ENCODE measurements at regions not wholly inside any gene's neighbourhood (a gene's known extent, or its start where the extent isn't known, plus 50 kb on each side); places are given as distances from the start of the nearest gene placed in this dataset.

GRCh38 chr9:106613250-106613737 lies 249.7 kb upstream of the ZNF462 start:
- TF ChIP-seq, protein P1, sequence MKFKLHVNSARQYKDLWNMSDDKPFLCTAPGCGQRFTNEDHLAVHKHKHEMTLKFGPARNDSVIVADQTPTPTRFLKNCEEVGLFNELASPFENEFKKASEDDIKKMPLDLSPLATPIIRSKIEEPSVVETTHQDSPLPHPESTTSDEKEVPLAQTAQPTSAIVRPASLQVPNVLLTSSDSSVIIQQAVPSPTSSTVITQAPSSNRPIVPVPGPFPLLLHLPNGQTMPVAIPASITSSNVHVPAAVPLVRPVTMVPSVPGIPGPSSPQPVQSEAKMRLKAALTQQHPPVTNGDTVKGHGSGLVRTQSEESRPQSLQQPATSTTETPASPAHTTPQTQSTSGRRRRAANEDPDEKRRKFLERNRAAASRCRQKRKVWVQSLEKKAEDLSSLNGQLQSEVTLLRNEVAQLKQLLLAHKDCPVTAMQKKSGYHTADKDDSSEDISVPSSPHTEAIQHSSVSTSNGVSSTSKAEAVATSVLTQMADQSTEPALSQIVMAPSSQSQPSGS (IDR thresholded peaks at IDR 0.05; ENCODE audit: low read length) = no peak
- TF ChIP-seq NRF1 (IDR thresholded peaks at IDR 0.05; ENCODE audit: low read depth, low read length) (no peak), SRF (IDR thresholded peaks at IDR 0.05; ENCODE audit: low read depth, low read length) (no peak)
- Histone ChIP-seq H2AFZ (ENCODE audit: low read length) (no peak overlapping the region), H3K36me3 (ENCODE audit: control insufficient read depth in 2 of 4, insufficient read depth in 4 of 4, low read length in 3 of 4) (no peaks in the 10 kb centered on the region), H3K23ac (ENCODE audit: insufficient read length) (no peak overlapping the region), H4K20me1 (replicated peaks in 1 of 2; ENCODE audit: control insufficient read depth in 1 of 2, insufficient read depth in 2 of 2, low read length in 2 of 2) (no peaks in the 10 kb centered on the region), H3K23me2 (ENCODE audit: low read depth, low read length) (no peaks in the 10 kb centered on the region), H2BK15ac (ENCODE audit: low read length) (no peak overlapping the region; the same call in 1 of the 2 replicates), H4K5ac (ENCODE audit: insufficient read length, low read depth, low read length) (no peak overlapping the region), H4K8ac (ENCODE audit: extremely low read depth, insufficient read depth, low read length) (no peak overlapping the region), H3K79me1 (ENCODE audit: low read depth, low read length) (no peaks in the 10 kb centered on the region), H4K91ac (replicated peaks; ENCODE audit: insufficient read length, low read length) (no peak overlapping the region), H3K9ac (replicated peaks in 1 of 4; ENCODE audit: extremely low read depth in 1 of 4, low read depth in 3 of 4, low read length in 3 of 4) (no peak overlapping the region), H3K27ac (ENCODE audit: low read depth, low read length) (no peak overlapping the region), H3K56ac (replicated peaks; ENCODE audit: insufficient read length, low read depth, low read length) (no peak overlapping the region), H3K9me3 (ENCODE audit: insufficient read depth in 2 of 2, low read depth in 1 of 2, low read length in 1 of 2) (no peaks in the 10 kb centered on the region), H3K14ac (ENCODE audit: insufficient read length) (no peak overlapping the region), H2AK5ac (ENCODE audit: low read depth, low read length) (no peak overlapping the region), H2BK5ac (ENCODE audit: low read depth, low read length) (no peak overlapping the region), H3K27me3 (replicated peaks in 1 of 4; ENCODE audit: control insufficient read depth in 3 of 4, extremely low read depth in 1 of 4, insufficient read depth in 3 of 4, low read length in 3 of 4) (no peaks in the 10 kb centered on the region; a peak in 1 of 7 replicates), H2BK120ac (replicated peaks; ENCODE audit: low read depth, low read length) (no peak overlapping the region), H3K79me2 (ENCODE audit: control insufficient read depth in 1 of 2, insufficient read depth in 2 of 2, low read length in 2 of 2) (no peaks in the 10 kb centered on the region), H3K18ac (ENCODE audit: extremely low read depth, low read length) (no peak overlapping the region), H3K4me2 (ENCODE audit: insufficient read depth in 1 of 2, low read depth in 2 of 2, low read length in 2 of 2) (no peak overlapping the region), H2BK12ac (ENCODE audit: low read depth, low read length) (no peak overlapping the region), H2BK20ac (ENCODE audit: low read length) (no peak overlapping the region), H3K4me3 (ENCODE audit: extremely low read depth in 1 of 4, insufficient read depth in 2 of 4, low read depth in 3 of 4, low read length in 4 of 4) (no peak overlapping the region), H3K4me1 (replicated peaks in 1 of 4; ENCODE audit: control insufficient read depth in 3 of 4, insufficient read depth in 4 of 4, low read length in 3 of 4) (peaks cover 0 to 4% (median 0%) of the 10 kb centered on the region in 4 experiments; a peak in 3 of 7 replicates), H3K4ac (replicated peaks; ENCODE audit: insufficient read length, low read depth, low read length) (no peak overlapping the region)
- DNase-seq (ENCODE audit: low read depth in 1 of 2, low spot score in 2 of 2) = no peak
- 74% methylated on average over 3 of the region's 3 CpGs; no CpG with 5 or more reads in 1 of the 2 experiments for WGBS, 2 experiments (ENCODE audit: extremely low coverage in 1 of 2, insufficient coverage in 1 of 2, insufficient read length in 1 of 2, insufficient replicate concordance in 2 of 2, low coverage in 1 of 2, low lambda C conversion rate in 2 of 2, missing lambda C conversion rate in 1 of 2)
- CTCF ChIA-PET (ENCODE audit: partially characterized antibody) = interaction anchor here (1.0 kb wide), 1 partner anchor 8 kb away, joined by 3 read pairs; no protein-coding TSS in a partner anchor
- POLR2A ChIA-PET (ENCODE audit: partially characterized antibody) = no interaction called here
- no peak for FAIRE-seq

Measured in H1 (cell line).